ENCODE measurements at regions not wholly inside any gene's neighbourhood (a gene's known extent, or its start where the extent isn't known, plus 50 kb on each side); places are given as distances from the start of the nearest gene placed in this dataset.

GRCh38 chr3:115512565-115513415 is 110.5 kb upstream of the GAP43 start:
- TF ChIP-seq CTCF (IDR thresholded peaks at IDR 0.05) (no peak), ZFX (IDR thresholded peaks at IDR 0.05; ENCODE audit: borderline replicate concordance) (no peak)
